Activated B cell treated with CpG ODN at 0.5 μM for 24 hours (primary cell): ENCODE measurements at regions not wholly inside any gene's neighbourhood (a gene's known extent, or its start where the extent isn't known, plus 50 kb on each side); places are given as distances from the start of the nearest gene placed in this dataset.
"Not testable (repeated sequence)": the region's sequence is repeated elsewhere in the genome, so short reads cannot be mapped to it uniquely, and the experiment has no call there.

Experiments
- ATAC-seq: fragments of 200-7000 bp; cut with Tn5 transposase; one replicate; pipeline ENCODE4 v1.10.0; 2021; ENCODE audit warnings: low read depth, mild to moderate bottlenecking, moderate library complexity
- CTCF ChIA-PET: fragments of 350-600 bp; sonication (Branson Sonifier 250); formaldehyde crosslinking; loops from one replicate; lab custom pipeline; 2021; ENCODE audit warnings: antibody characterized with exemption; lab: Charles Lee
- POLR2A ChIA-PET: fragments of 350-600 bp; sonication (Branson Sonifier 250); formaldehyde crosslinking; loops from one replicate; lab custom pipeline; 2021; ENCODE audit warnings: antibody characterized with exemption; lab: Charles Lee
- DNase-seq: peaks from one replicate; pipeline ENCODE4 v3.0.0; 2022
- H3K27ac Mint-ChIP-seq: one replicate; pipeline ENCODE4 v1.8.0; 2020; ENCODE audit warnings: mixed read lengths
- H3K27me3 Mint-ChIP-seq: one replicate; pipeline ENCODE4 v1.8.0; 2021; ENCODE audit warnings: mixed read lengths
- H3K36me3 Mint-ChIP-seq: one replicate; pipeline ENCODE4 v1.8.0; 2021; ENCODE audit warnings: low read depth, mixed read lengths
- H3K4me1 Mint-ChIP-seq: one replicate; pipeline ENCODE4 v1.8.0; 2021; ENCODE audit warnings: mixed read lengths
- H3K4me3 Mint-ChIP-seq: one replicate; pipeline ENCODE4 v1.8.0; 2020; ENCODE audit warnings: mild to moderate bottlenecking, mixed read lengths
- H3K9me3 Mint-ChIP-seq: one replicate; pipeline ENCODE4 v1.8.0; 2020; ENCODE audit warnings: mixed read lengths
- CTCF ChIP-seq: fragments of 200-600 bp; IDR thresholded peaks from one replicate; pipeline ENCODE4 v1.8.0; 2022; ENCODE audit warnings: antibody characterized with exemption, mild to moderate bottlenecking
- intact Hi-C: fragments of 100-400 bp; cut with micrococcal nuclease; formaldehyde crosslinking; loops from one replicate; pipeline ENCODE4 v1.15.1; 2024

DNA sequence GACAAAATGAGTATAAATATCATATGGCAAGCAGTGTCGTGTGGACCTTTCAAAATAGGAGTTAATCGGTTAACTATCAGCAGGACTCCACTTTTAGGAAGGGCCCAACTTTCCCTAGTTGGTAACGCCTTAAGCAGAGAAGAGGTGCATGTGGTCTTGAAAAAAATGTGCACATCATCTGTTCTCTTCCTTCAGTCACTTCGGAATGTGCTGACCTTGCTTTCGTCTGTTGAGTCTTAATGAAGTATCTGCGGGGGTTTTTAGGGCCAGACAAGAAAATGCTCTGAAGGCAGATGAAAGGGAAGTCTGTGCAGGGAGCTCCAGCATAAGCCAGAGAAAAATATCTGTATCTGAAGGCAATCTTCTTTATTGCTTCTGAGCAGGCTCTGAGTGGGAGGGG is 185.2 kb downstream of the AEBP2 start:
- intact Hi-C loops, result no loop called here
- Mint-ChIP-seq H3K4me3 (no peak overlapping the region), H3K36me3 (no peaks in the 10 kb centered on the region), H3K9me3 (peaks cover 3% of the 10 kb centered on the region), H3K4me1 (no peaks in the 10 kb centered on the region), H3K27ac (no peak overlapping the region), H3K27me3 (no peaks in the 10 kb centered on the region)
- no peak for TF ChIP-seq CTCF
- DNase-seq, result no peak
- ATAC-seq, result no peak
- ChIA-PET POLR2A (no interaction called here), CTCF (no interaction called here)

GRCh38 chr12:19625551-19625950 is 186.3 kb downstream of the AEBP2 start:
- CTCF ChIA-PET, H3K27ac Mint-ChIP-seq, POLR2A ChIA-PET, ATAC-seq, H3K27me3 Mint-ChIP-seq, H3K4me3 Mint-ChIP-seq, intact Hi-C loops, DNase-seq, H3K4me1 Mint-ChIP-seq, H3K36me3 Mint-ChIP-seq, H3K9me3 Mint-ChIP-seq: not testable (repeated sequence)

- Mint-ChIP-seq H3K36me3 (no peaks in the 10 kb centered on the region), H3K9me3 (peaks cover 3% of the 10 kb centered on the region), H3K27ac (no peak overlapping the region), H3K4me1 (no peaks in the 10 kb centered on the region), H3K4me3 (no peak overlapping the region), H3K27me3 (no peaks in the 10 kb centered on the region)
- POLR2A ChIA-PET, result no interaction called here
- CTCF ChIA-PET, result no interaction called here
- no peak for TF ChIP-seq CTCF
- no peak for DNase-seq
- intact Hi-C loops, result no loop called here
- ATAC-seq, result no peak
Observed at GRCh38 chr12:19627719-19628118, 188.4 kb downstream of the AEBP2 start.

DNA sequence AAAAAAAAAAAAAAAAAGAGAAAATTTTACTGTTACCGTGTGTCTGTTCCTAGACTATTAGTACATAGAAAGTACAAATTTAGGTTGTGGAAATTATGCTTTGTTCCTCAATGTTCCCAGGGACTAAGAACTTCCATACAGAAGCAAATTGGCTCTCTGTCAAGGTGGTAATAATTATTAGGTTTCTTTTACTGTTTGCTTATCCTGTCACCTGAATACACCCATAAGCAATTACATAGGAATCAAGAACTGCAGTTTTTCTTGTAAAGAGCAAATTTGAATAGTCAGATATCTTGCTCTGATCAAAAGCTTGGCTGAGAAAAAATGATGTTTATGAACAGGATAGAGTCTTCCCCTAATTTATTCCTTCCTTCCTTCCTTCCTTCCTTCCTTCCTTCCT is 191.2 kb downstream of the AEBP2 start:
- H3K27ac Mint-ChIP-seq, result no peak overlapping the region
- H3K4me3 Mint-ChIP-seq, result no peak overlapping the region
- no peak for ATAC-seq
- intact Hi-C loops, result no loop called here
- H3K9me3 Mint-ChIP-seq, result peaks cover 3% of the 10 kb centered on the region
- H3K4me1 Mint-ChIP-seq, result no peaks in the 10 kb centered on the region
- no peak for DNase-seq
- no peak for TF ChIP-seq CTCF
- ChIA-PET POLR2A (no interaction called here), CTCF (no interaction called here)
- H3K27me3 Mint-ChIP-seq, result no peaks in the 10 kb centered on the region
- no peaks in the 10 kb centered on the region for H3K36me3 Mint-ChIP-seq

GRCh38 chr12:19633194-19633593 is 193.9 kb downstream of the AEBP2 start:
- H3K4me3 Mint-ChIP-seq, result no peak overlapping the region
- DNase-seq, result no peak
- ChIA-PET CTCF (no interaction called here), POLR2A (no interaction called here)
- H3K36me3 Mint-ChIP-seq, result no peaks in the 10 kb centered on the region
- H3K9me3 Mint-ChIP-seq, result no peaks in the 10 kb centered on the region
- H3K4me1 Mint-ChIP-seq, result no peaks in the 10 kb centered on the region
- TF ChIP-seq CTCF, result no peak
- no peak for ATAC-seq
- no peak overlapping the region for H3K27ac Mint-ChIP-seq
- no peaks in the 10 kb centered on the region for H3K27me3 Mint-ChIP-seq
- intact Hi-C loops, result no loop called here

GRCh38 chr12:19633641-19634040 is 194.3 kb downstream of the AEBP2 start:
- ChIA-PET CTCF (no interaction called here), POLR2A (no interaction called here)
- Mint-ChIP-seq H3K4me3 (no peak overlapping the region), H3K27me3 (no peaks in the 10 kb centered on the region), H3K9me3 (no peaks in the 10 kb centered on the region), H3K36me3 (no peaks in the 10 kb centered on the region), H3K4me1 (no peaks in the 10 kb centered on the region), H3K27ac (no peak overlapping the region)
- no peak for ATAC-seq
- no peak for DNase-seq
- intact Hi-C loops, result no loop called here
- no peak for TF ChIP-seq CTCF
